Endothelial cell (in vitro differentiated cells): ENCODE measurements at regions not wholly inside any gene's neighbourhood (a gene's known extent, or its start where the extent isn't known, plus 50 kb on each side); places are given as distances from the start of the nearest gene placed in this dataset.
"Not testable (repeated sequence)": the region's sequence is repeated elsewhere in the genome, so short reads cannot be mapped to it uniquely, and the experiment has no call there.

Source experiments
- DNase-seq: peaks from one replicate; pipeline ENCODE4 v3.0.0; 2021; ENCODE audit warnings: low spot score
- H3K27ac Mint-ChIP-seq: one replicate; pipeline ENCODE4 v1.8.0; 2021; ENCODE audit warnings: mixed read lengths, inconsistent platforms; ENCODE audit not compliant: unreplicated experiment
- H3K27me3 Mint-ChIP-seq: one replicate; pipeline ENCODE4 v1.8.0; 2021; ENCODE audit warnings: mild to moderate bottlenecking, moderate library complexity, mixed read lengths, inconsistent platforms; ENCODE audit not compliant: unreplicated experiment
- H3K36me3 Mint-ChIP-seq: one replicate; pipeline ENCODE4 v1.8.0; 2021; ENCODE audit warnings: mild to moderate bottlenecking, low read depth, mixed read lengths, inconsistent platforms; ENCODE audit not compliant: unreplicated experiment
- H3K4me1 Mint-ChIP-seq: one replicate; pipeline ENCODE4 v1.8.0; 2021; ENCODE audit warnings: mild to moderate bottlenecking, mixed read lengths, inconsistent platforms; ENCODE audit not compliant: unreplicated experiment
- H3K4me3 Mint-ChIP-seq: one replicate; pipeline ENCODE4 v1.8.0; 2021; ENCODE audit warnings: mild to moderate bottlenecking, mixed read lengths, inconsistent platforms; ENCODE audit not compliant: unreplicated experiment
- H3K9me3 Mint-ChIP-seq: one replicate; pipeline ENCODE4 v1.8.0; 2021; ENCODE audit warnings: mixed read lengths, inconsistent platforms; ENCODE audit not compliant: unreplicated experiment
- CTCF ChIP-seq: fragments of 200-600 bp; sonication (generic); IDR thresholded peaks from one replicate; pipeline ENCODE4 v1.5.0; 2021; ENCODE audit warnings: antibody characterized with exemption; ENCODE audit not compliant: unreplicated experiment

DNA sequence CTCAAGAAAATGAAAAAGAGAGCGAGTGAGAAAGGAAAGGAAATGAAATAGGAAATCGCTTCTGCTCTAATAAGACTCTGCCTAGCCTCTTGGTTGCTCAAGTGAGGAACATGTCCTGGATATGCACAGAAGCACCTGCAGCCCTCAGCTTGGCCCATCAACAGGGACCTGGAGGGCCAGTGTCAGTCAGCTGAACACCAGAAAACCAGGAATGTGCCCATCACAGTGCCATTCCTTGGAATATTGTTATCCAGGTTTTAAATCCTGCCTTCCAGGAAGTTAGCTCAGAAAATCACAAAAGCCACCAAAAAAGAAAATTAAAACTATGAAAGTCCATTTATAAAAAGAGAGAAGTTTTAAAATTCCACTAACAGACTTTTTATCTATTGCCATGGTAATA is 173.4 kb upstream of the TPM1 start:
- H3K9me3 Mint-ChIP-seq, result no peaks in the 10 kb centered on the region
- TF ChIP-seq CTCF, result no peak
- H3K4me3 Mint-ChIP-seq, result no peak overlapping the region
- H3K36me3 Mint-ChIP-seq, result no peaks in the 10 kb centered on the region
- no peaks in the 10 kb centered on the region for H3K27me3 Mint-ChIP-seq
- DNase-seq, result no peak
- no peaks in the 10 kb centered on the region for H3K4me1 Mint-ChIP-seq
- H3K27ac Mint-ChIP-seq, result no peak overlapping the region

DNA sequence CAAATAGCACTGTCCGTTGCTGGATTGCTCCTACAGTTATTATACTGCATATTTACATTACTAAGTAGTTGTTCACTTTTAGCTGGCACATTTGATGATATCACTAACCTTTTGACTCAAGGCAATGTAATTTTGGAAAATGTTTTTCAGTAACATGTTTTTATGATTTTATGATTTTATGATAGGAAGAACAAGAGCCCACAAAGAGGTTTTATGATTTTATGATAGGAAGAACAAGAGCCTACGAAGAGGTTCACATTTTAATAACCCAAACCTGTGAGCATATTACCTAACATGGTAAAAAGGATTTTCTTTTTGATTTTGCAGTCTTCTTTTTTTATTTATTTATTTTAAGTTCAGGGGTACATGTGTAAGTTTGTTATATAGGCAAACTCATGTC is 172.3 kb upstream of the TPM1 start:
- Mint-ChIP-seq H3K4me1 (no peaks in the 10 kb centered on the region), H3K36me3 (no peaks in the 10 kb centered on the region)

GRCh38 chr15:62870701-62871100 is 171.8 kb upstream of the TPM1 start:
- not testable (repeated sequence) for H3K4me1 Mint-ChIP-seq, DNase-seq, H3K36me3 Mint-ChIP-seq, H3K4me3 Mint-ChIP-seq, H3K9me3 Mint-ChIP-seq, H3K27me3 Mint-ChIP-seq, H3K27ac Mint-ChIP-seq

More for the DNA sequence above, 172.3 kb upstream of the TPM1 start:
- no peak for DNase-seq
- no peak for TF ChIP-seq CTCF
- Mint-ChIP-seq H3K27me3 (no peaks in the 10 kb centered on the region), H3K27ac (no peak overlapping the region), H3K4me3 (no peak overlapping the region), H3K9me3 (no peaks in the 10 kb centered on the region)

GRCh38 chr15:62873203-62873602 is 169.3 kb upstream of the TPM1 start:
- TF ChIP-seq CTCF, result no peak
- Mint-ChIP-seq H3K9me3 (no peaks in the 10 kb centered on the region), H3K36me3 (no peaks in the 10 kb centered on the region), H3K4me1 (no peaks in the 10 kb centered on the region), H3K4me3 (no peak overlapping the region), H3K27me3 (no peaks in the 10 kb centered on the region), H3K27ac (no peak overlapping the region)
- DNase-seq, result no peak

DNA sequence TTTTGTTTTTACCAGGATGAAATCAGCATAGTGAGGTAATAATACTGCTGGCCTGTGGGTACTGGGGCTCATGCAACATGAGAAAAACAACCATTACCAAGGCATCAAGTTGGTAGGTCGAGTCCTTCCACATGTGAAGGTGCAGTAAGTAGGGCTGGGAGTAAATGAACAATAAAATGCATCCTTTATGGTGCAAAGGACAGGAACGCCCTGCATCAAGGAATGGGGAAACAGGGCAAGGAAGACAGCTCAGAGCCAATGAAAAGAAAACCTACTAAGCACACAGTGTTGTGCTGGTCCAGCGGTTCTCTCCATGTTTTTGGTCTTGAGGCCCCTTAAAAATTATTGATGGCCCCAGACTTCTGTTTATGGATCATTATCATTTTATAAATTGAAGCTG is 168.5 kb upstream of the TPM1 start:
- Mint-ChIP-seq H3K36me3 (no peaks in the 10 kb centered on the region), H3K4me1 (no peaks in the 10 kb centered on the region), H3K4me3 (no peak overlapping the region), H3K27me3 (no peaks in the 10 kb centered on the region), H3K27ac (no peak overlapping the region), H3K9me3 (no peaks in the 10 kb centered on the region)
- TF ChIP-seq CTCF, result no peak
- DNase-seq, result no peak
